ENCODE measurements at regions not wholly inside any gene's neighbourhood (a gene's known extent, or its start where the extent isn't known, plus 50 kb on each side); places are given as distances from the start of the nearest gene placed in this dataset.

GRCh38 chr13:106263801-106264200 lies 271.7 kb downstream of the EFNB2 start:
- TF ChIP-seq EZH2 (IDR thresholded peaks at IDR 0.05; ENCODE audit: insufficient read depth, poor library complexity, severe bottlenecking) (no peak), EZH2phosphoT487 (IDR thresholded peaks at IDR 0.05; ENCODE audit: insufficient read depth, low read depth) (no peak)
